HepG2 (cell line): ENCODE measurements at regions not wholly inside any gene's neighbourhood (a gene's known extent, or its start where the extent isn't known, plus 50 kb on each side); places are given as distances from the start of the nearest gene placed in this dataset.

Experiments used
- ATAC-seq: fragments of 200-7000 bp; cut with Tn5 transposase; 3 replicates; pipeline ENCODE4 v1.9.1; 2020; ENCODE audit warnings: mild to moderate bottlenecking, moderate library complexity
- BruUV-seq: library from RNA; stranded (reverse); fragments of 400-500 nt; replicated peaks from 2 replicates; lab custom pipeline; 2021; lab: Mats Ljungman, UMichigan
- CTCF ChIA-PET: fragments of 300-600 bp; formaldehyde crosslinking; extraction: SDS; loops from one replicate; lab custom pipeline; 2021; ENCODE audit warnings: low total read pairs, inconsistent platforms, low intra/inter-chr PET ratio; lab: Yijun Ruan, JAX
- POLR2A ChIA-PET: fragments of 350-600 bp; sonication (Branson Sonifier 250); formaldehyde crosslinking; loops from one replicate; lab custom pipeline; 2020; ENCODE audit warnings: antibody characterized with exemption, inconsistent platforms; lab: Yijun Ruan, JAX
- DNase-seq: peaks from one replicate; pipeline ENCODE4 v3.0.0-alpha.2; 2015; ENCODE audit warnings: low spot score
- FAIRE-seq: peaks from 3 replicates; lab custom pipeline; 2011; peaks lifted over from hg19 to GRCh38; lab: Jason Lieb, UNC
- H2AFZ ChIP-seq: one replicate; pipeline ENCODE4 v1.6.1; 2011; ENCODE audit warnings: low read length, inconsistent platforms
- H3K27ac ChIP-seq: fragments of 300-600 bp; 3 replicates; pipeline ENCODE4 v1.8.0; 2011; ENCODE audit warnings: mixed run types, mild to moderate bottlenecking, mixed read lengths, low read length, inconsistent platforms; ENCODE audit not compliant: insufficient read depth; ENCODE audit errors: extremely low read length
- H3K27me3 ChIP-seq, 2 experiments: fragments of 200-600 bp in 1 of 2; 2 replicates in 1 of 2; 3 replicates in 1 of 2; pipeline versions ENCODE4 v1.6.0 to v1.8.0; 2011; ENCODE audit warnings: low read length in 2 of 2, mild to moderate bottlenecking in 2 of 2, moderate library complexity in 2 of 2, inconsistent platforms in 1 of 2; ENCODE audit not compliant: insufficient read depth in 2 of 2, control insufficient read depth in 1 of 2
- H3K36me3 ChIP-seq, 2 experiments: fragments of 200-600 bp in 1 of 2; replicated peaks in 1 of 2; 2 replicates in 1 of 2; 3 replicates in 1 of 2; pipeline versions ENCODE4 v1.5.1 to v1.8.0; 2011; ENCODE audit warnings: low read length in 2 of 2, inconsistent platforms in 1 of 2; ENCODE audit not compliant: insufficient read depth in 2 of 2, control insufficient read depth in 1 of 2
- H3K4me1 ChIP-seq: 2 replicates; pipeline ENCODE4 v1.5.1; 2012; ENCODE audit warnings: low read length, inconsistent platforms; ENCODE audit not compliant: insufficient read depth
- H3K4me2 ChIP-seq: 2 replicates; pipeline ENCODE4 v1.6.0; 2011; ENCODE audit warnings: low read depth, low read length, inconsistent platforms
- H3K4me3 ChIP-seq, 3 experiments: fragments of 200-600 bp in 1 of 3; sonication (generic), shearing (Covaris generic) in 1 of 3; replicated peaks in 1 of 3; 2 replicates each; pipeline ENCODE4 v1.5.1; 2011 to 2016; ENCODE audit warnings: low read length in 3 of 3, inconsistent platforms in 2 of 3, low read depth in 2 of 3, mild to moderate bottlenecking in 2 of 3, control low read depth in 1 of 3, mixed read lengths in 1 of 3; ENCODE audit not compliant: insufficient read depth in 1 of 3
- H3K79me2 ChIP-seq: one replicate; pipeline ENCODE4 v1.6.1; 2011; ENCODE audit warnings: low read length, inconsistent platforms; ENCODE audit not compliant: insufficient read depth
- H3K9ac ChIP-seq: 2 replicates; pipeline ENCODE4 v1.6.0; 2011; ENCODE audit warnings: mild to moderate bottlenecking, low read depth, low read length, inconsistent platforms; ENCODE audit not compliant: insufficient read depth
- H3K9me3 ChIP-seq: 2 replicates; pipeline ENCODE4 v1.5.1; 2012; ENCODE audit warnings: mild to moderate bottlenecking, low read length
- H4K20me1 ChIP-seq: 2 replicates; pipeline ENCODE4 v1.6.0; 2011; ENCODE audit warnings: inconsistent platforms, mild to moderate bottlenecking, low read length, moderate library complexity; ENCODE audit not compliant: insufficient read depth
- ATF6 ChIP-seq: sonication (generic); formaldehyde crosslinking; conservative IDR thresholded peaks from 2 replicates; pipeline ENCODE4 v1.4.0; 2020; ENCODE audit warnings: missing genetic modification reagents
- DDIT3 ChIP-seq: sonication (generic); formaldehyde crosslinking; IDR thresholded peaks from 2 replicates; pipeline ENCODE4 v1.4.0; 2020; ENCODE audit warnings: mild to moderate bottlenecking, missing genetic modification reagents
- ISL2 ChIP-seq: sonication (generic); formaldehyde crosslinking; IDR thresholded peaks from 2 replicates; pipeline ENCODE4 v1.5.0; 2020; ENCODE audit warnings: missing genetic modification reagents
- KMT2B ChIP-seq: IDR thresholded peaks from 2 replicates; pipeline ENCODE4 v1.6.1; 2016; ENCODE audit warnings: missing genetic modification reagents, missing compliant biosample characterization
- MLLT10 ChIP-seq: sonication (generic); formaldehyde crosslinking; IDR thresholded peaks from 2 replicates; pipeline ENCODE4 v1.4.0; 2020; ENCODE audit warnings: missing genetic modification reagents
- MTA3 ChIP-seq: sonication (generic); formaldehyde crosslinking; IDR thresholded peaks from 2 replicates; pipeline ENCODE4 v1.4.0; 2020; ENCODE audit warnings: missing genetic modification reagents
- PBX3 ChIP-seq: sonication (generic); formaldehyde crosslinking; IDR thresholded peaks from 2 replicates; pipeline ENCODE4 v1.8.1; 2023; ENCODE audit warnings: missing genetic modification reagents, inconsistent platforms, borderline replicate concordance
- REL ChIP-seq: sonication (generic); formaldehyde crosslinking; conservative IDR thresholded peaks from 2 replicates; pipeline ENCODE4 v1.8.0; 2022; ENCODE audit warnings: mild to moderate bottlenecking, missing genetic modification reagents, moderate library complexity
- SNAPC2 ChIP-seq: sonication (generic); formaldehyde crosslinking; IDR thresholded peaks from 2 replicates; pipeline ENCODE4 v1.8.1; 2022; ENCODE audit warnings: mild to moderate bottlenecking, missing genetic modification reagents
- ZNF343 ChIP-seq: sonication (generic); formaldehyde crosslinking; IDR thresholded peaks from 2 replicates; pipeline ENCODE4 v1.4.0; 2020; ENCODE audit warnings: mild to moderate bottlenecking, missing genetic modification reagents
- ZNF512B ChIP-seq: sonication (generic); formaldehyde crosslinking; IDR thresholded peaks from 2 replicates; pipeline ENCODE4 v1.5.1; 2020; ENCODE audit warnings: missing genetic modification reagents, mild to moderate bottlenecking, borderline replicate concordance
- ZNF879 ChIP-seq: sonication (generic); formaldehyde crosslinking; IDR thresholded peaks from 2 replicates; pipeline ENCODE4 v1.8.1; 2023; ENCODE audit warnings: missing genetic modification reagents
- WGBS: methylation state at CpG from one replicate; pipeline ENCODE4 v1.1.6; 2017; ENCODE audit warnings: low lambda C conversion rate; 5-methylcytosine and 5-hydroxymethylcytosine counted together
- in situ Hi-C: cut with HindIII; loops from 2 replicates; pipeline ENCODE4 v1.10.0; 2017; ENCODE audit warnings: low pct_unique_long_range_greater_than_20kb; ENCODE audit not compliant: extremely low pct_ligation_motif_present
- intact Hi-C: fragments of 100-400 bp; cut with micrococcal nuclease; formaldehyde crosslinking; loops from one replicate; pipeline ENCODE4 v1.10.0; 2022; ENCODE audit not compliant: unreplicated experiment

- no peak overlapping the region for H3K4me2 ChIP-seq
- in situ Hi-C loops = no loop called here
- 40% methylated on average over 2 of the region's 5 CpGs for WGBS
Measured at GRCh38 chr1:209080170-209080781, 503.2 kb upstream of the CAMK1G start.

More at GRCh38 chr1:209080170-209080781, 503.2 kb upstream of the CAMK1G start:
- no peaks in the 10 kb centered on the region for H3K27me3 ChIP-seq
- no peaks in the 10 kb centered on the region for H3K79me2 ChIP-seq
- ChIA-PET POLR2A (no interaction called here), CTCF (no interaction called here)
- DNase-seq (no peak), ATAC-seq (no peak), FAIRE-seq (no peak)
- TF ChIP-seq ZNF343 (CRISPR knock-in tag) (no peak), ZNF879 (CRISPR knock-in tag) (no peak), MTA3 (CRISPR knock-in tag) (no peak), KMT2B (CRISPR knock-in tag) (no peak), DDIT3 (CRISPR knock-in tag) (no peak), ISL2 (CRISPR knock-in tag) (no peak), PBX3 (CRISPR knock-in tag) (no peak), REL (no peak), ZNF512B (no peak), MLLT10 (CRISPR knock-in tag) (no peak), SNAPC2 (CRISPR knock-in tag) (no peak), ATF6 (no peak)
- intact Hi-C loops = no loop called here
- no peaks in the 10 kb centered on the region; the same call in 1 of the 2 replicates for H3K9me3 ChIP-seq
- H3K27ac ChIP-seq = no peak overlapping the region
- no peak overlapping the region for H3K9ac ChIP-seq
- no TSS peak for BruUV-seq
- no peaks in the 10 kb centered on the region for H3K4me1 ChIP-seq
- H3K4me3 ChIP-seq = no peak overlapping the region
- H3K36me3 ChIP-seq = no peaks in the 10 kb centered on the region
- no peak overlapping the region for H2AFZ ChIP-seq
- H4K20me1 ChIP-seq = no peaks in the 10 kb centered on the region
